SW 1271 (cell line): ENCODE measurements at regions not wholly inside any gene's neighbourhood (a gene's known extent, or its start where the extent isn't known, plus 50 kb on each side); places are given as distances from the start of the nearest gene placed in this dataset.
"Not testable (repeated sequence)": the region's sequence is repeated elsewhere in the genome, so short reads cannot be mapped to it uniquely, and the experiment has no call there.

ENCODE experiments used
- DNase-seq, 2 experiments: peaks; one replicate each; lab custom pipeline; 2025; lab: John Stamatoyannopoulos, UW

DNA sequence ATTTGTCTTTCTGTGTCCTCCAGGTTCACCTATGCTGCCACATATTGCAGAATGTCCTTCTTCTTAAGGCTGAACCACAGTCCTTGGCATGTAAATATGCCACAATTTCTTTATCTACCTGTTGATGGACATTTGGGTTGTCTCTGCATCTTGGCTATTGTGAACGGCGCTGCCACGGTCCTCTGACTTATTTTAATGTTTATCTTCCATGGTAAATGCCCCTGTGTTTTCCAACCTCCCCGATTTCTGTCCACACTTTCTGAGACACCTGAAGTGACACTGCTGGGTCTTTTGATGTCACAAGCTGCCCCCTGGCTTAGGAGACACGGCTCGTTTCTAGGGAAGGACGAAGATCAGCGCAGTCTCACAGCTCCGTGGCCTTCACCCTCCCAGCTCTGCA lies 128.3 kb upstream of the PDE10A start:
- no peak for DNase-seq

DNA sequence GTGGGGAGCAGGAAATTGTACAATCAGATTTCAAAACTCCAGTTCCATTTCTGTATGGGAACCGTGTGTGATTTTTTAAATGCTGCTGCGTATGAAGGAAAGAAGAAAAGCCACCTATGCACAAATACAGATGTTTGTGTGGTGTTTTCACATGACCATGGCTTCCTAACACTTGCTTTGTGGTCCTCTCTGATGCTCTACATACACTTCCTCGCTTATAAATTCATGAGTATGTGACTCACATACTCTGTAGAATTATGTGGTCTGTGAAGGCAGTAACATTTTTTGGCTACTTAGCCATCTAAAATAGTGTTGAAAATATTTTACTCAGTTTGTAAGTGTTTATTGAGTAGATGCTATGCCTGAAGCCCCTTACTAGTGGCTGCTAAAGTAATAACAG lies 119.8 kb upstream of the PDE10A start:
- DNase-seq: no peak

DNA sequence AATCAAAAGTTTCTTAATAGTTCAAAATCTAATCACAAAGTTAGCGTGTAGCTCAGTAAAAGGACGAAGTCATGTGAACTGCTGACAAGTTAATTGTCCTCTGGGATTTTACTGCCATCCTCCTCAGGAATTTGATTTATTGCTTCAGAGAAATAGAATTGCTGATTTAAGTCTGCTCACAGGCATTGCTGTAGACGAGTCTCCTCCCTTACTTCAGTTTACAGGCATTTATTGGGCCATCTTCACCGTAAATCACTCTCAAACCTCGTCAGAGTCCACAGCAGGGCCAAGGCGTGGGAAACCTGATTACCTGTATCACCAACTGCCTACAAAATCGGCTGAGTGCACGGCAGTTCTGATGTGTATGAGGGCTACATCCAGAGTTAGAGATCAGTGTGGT lies 119.1 kb upstream of the PDE10A start:
- DNase-seq: no peak

DNA sequence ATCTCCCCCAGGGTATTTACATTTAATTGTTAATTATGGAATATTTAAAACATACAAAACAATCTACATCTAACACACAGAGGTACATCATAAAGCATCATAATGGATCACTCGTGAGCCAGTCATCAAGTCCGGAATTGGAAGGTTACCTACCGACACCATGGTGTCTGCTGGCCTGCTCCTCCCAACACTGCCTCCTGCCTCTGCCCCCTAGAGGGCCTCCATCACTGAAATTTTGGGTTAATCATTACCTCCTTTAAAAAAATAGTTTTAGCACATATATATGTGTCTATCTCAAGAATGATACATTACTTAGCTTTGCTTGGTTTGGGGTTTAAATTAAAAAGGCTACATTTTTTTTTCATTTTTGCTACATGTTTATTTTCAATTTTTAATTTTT lies 114.6 kb upstream of the PDE10A start:
- DNase-seq: no peak

DNA sequence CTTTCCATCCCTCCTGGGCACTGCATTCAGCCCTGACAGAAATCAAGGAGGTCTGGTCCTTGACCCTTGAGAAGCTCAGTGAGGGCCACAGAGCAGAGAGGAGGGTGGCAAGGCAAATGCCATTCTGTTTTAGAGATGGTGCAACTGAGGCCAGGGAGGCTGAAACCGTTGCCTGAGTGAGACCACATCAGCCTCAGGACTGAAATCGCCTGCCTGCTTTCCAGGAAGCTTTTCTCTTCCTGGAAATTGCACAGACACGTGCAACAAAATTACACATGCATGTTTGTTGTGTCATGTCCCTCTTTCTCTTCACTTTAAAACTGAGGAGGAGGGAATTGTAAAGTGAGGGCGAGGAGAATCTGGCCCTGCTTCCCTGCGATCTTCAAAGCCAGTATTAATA lies 113.7 kb upstream of the PDE10A start:
- DNase-seq: no peak

DNA sequence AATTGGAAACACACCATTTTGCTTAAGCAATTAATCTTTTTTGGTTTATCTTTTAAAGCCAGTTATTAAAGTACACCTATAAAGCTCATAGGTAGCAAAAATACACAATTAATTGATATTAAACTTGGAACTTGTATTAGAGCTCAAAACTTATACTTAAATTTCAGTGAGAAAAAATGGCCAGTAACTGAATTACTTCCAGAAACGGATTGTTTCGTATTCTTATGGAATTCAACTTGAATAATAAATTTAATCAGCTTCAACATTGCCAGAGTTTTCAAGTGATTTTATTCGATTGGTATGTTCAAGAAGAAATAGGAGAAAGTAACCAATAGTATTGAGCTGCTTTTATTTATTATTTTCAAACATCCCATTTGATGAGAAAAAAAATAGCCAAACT lies 112.7 kb upstream of the PDE10A start:
- DNase-seq: no peak

DNA sequence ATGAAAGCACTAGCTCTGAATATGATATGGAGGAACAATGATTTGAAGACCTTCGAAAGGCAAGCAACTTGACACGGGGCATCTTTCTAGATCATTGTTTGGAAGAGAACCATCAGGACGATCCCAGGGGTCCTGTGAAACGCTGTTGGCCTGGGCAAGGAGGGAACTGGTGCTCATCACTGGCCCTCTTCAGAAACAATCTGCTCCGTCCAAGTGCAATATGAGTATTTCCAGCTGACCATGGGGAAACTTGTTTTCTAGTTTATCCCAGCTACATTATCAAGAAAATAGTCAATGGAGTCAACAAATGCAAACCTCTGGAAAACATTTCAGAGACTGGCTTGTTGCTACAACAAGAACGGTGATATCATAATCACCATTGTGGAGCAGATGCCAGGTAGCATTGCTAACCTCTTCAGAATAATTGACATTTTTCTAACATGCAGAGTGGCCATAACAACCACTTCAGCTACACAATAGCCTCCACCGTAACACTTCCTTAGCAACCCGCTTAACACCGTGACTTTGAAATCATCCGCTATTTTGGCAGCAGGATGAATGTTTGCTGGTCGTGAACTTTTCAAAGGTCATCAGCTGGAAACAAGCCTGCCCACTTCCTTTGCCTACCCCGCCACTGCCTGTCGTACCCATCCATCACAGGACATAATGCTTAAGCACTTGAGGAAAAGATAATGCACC lies 112.0 kb upstream of the PDE10A start:
- no peak for DNase-seq

DNA sequence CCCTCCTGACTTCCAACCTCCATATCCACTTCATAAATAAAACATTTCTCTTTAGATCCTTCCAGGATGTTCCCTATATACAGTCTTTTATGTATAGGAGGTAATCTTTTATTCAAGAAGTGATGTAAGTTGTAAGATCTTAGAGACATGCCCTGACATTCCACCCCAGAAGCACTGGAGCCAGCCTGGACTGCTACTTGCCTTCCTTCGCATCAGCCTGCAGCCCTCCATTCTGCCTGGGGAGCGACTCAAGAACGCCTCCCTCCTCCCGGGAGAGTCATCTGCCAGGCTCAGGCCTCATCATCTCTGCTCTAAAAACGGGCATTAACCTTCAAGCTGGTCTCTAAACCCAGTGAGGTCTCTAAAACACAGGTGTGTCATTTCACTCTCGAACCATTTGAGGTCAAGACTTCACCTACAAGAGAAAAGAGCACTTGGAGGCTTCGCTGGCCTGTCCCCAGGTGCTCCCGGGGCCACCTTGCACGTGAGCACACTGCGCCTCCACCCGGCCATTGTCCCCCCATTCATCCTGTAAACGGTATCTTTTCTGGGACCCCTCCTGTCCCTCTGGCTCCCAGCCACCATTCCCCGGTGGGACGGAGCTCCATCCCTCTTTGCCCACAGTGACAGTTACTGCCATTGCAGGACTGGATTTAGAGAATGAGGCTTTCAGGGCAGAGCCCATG lies 107.5 kb upstream of the PDE10A start:
- no peak for DNase-seq

DNA sequence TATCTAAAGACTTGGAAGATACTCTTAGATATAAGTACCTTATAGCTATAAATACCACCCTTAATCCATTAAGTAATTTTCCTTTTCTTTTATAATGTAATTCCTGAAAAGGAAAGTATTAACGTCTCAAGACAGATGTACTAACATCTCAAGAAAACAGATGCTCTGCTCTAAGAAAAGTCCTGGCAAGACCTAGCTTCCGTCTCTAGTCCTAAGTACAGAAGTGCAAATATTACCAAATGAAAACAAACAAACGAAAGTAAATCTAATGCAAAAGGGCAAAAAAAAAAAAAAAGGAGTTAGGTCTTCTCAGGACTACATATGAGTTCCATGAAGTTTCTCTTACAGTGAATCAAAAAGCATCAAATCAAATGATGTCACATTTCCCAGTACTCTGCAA lies 106.8 kb upstream of the PDE10A start:
- no peak for DNase-seq

DNA sequence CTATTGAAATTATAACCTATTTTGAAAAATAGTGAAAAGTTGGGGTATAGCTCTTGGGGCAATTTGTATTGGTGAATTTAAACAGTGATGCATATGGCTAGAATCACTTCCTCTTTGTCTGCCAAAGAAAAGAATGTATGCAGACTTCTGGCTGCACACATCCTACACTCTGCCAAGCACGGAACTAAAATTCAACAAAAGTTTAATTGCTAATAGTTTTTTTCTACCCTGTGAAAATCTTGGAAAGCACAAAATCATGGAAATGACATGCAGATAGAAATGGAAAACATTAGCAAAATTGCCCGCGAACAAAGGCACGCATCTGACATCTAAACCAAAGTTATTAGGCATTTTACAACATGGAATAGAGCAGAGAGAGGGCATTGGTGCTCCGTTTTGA lies 106.4 kb upstream of the PDE10A start:
- no peak for DNase-seq

DNA sequence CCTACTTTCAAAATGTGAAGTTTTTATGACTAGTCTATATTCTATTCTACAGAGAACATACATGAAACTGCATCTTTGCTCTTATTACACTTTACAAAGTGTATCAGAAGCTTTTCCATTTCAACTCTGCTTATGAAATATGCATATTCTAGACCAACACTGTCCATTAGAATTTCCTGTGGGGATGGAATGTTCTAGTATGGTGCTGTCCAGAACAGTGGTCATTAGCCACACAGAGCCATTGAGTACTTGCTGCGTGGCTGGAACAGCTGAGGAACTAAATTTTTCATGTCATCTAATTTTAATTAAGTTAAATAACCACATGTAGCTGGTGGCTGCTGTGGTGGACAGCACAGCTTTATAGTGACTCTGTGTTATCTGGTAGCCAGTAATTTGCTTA lies 105.9 kb upstream of the PDE10A start:
- no peak for DNase-seq

DNA sequence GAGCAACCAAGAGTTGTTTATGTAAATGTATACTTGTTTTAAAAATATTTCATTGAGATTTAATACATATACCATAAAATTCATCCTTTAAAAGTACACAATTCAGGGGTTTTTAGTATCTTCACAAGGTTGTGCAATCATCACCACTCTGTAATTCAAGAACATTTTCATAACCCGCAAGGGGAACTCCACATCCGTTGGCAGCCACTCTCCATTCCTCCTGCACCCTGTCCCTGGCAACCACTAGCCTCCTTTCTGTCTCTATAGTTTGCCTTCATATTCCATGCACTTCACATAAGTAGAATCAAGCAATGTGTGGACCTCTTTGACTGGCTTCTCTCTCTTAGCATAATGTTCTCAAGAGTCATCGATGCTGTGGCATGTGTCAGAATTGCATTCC lies 104.2 kb upstream of the PDE10A start:
- DNase-seq: no peak

DNA sequence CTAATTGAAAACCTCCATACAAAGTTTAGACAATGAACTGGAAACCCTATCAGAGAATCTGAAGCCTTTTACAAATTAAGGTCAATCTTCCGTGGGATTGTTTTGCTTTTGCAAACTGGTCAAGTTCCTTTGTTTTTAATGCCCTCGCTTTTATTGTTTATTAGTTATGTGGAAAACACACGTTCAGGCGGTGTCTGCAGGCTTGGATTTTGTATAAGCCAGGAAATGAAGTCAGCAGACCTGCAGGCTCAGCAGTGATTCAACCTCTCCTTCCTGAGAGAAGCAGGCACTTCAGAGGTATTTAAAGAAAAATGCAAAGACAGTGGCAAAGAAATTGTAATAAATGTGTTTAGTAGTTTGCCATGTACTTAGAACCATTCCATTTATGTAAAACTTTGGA lies 103.4 kb upstream of the PDE10A start:
- no peak for DNase-seq

DNA sequence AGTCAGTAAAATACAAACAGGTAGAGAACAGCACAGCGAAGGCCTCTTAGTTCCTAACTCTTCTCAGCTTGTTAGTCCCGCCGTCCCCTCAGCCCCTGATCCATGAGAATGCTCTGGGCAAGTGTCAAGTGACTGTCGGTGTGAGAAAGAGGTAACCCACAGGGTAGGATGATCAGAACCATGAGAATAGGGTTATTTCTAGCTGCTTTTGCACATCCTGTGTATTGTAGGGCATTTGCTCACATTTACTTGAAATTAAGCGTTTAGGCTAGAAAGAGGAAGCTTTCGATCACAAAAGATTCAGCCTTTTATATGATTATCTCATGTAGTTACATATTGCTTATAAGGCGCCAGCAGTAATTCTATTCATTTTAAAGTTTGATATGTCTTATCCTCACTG lies 103.0 kb upstream of the PDE10A start:
- no peak for DNase-seq

DNA sequence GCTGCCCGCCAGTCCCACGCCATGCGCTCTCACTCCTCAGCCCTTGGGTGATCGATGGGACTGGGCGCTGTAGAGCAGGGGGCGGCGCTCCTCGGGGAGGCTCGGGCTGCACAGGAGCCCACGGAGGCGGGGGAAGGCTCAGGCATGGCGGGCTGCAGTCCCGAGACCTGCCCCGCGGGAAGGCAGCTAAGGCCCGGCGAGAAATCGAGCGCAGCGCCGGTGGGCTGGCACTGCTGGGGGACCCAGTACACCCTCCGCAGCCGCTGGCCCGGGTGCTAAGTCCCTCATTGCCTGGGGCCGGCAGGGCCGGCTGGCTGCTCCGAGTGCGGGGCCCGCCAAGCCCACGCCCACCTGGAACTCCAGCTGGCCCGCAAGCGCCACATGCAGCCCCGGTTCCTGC lies 102.2 kb upstream of the PDE10A start:
- not testable (repeated sequence) for DNase-seq

DNA sequence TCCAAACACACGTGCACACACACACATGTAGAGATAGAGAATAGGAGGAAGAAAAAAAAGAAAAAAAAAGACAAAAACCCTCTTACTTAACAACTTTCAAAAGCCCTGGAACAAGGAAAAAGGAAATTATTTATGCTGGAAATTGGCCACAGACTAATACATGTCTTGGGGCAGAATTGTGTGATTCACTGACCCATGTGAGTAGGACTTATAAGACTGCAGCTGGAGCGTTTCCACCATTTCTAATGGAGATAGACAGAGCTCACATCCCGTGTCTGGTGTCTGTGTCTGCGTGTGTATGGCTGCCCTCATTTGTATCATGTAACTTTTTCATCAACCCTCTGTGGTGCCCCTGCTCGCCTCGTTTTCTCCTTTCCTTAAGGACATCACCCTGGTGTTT lies 99.8 kb upstream of the PDE10A start:
- no peak for DNase-seq

DNA sequence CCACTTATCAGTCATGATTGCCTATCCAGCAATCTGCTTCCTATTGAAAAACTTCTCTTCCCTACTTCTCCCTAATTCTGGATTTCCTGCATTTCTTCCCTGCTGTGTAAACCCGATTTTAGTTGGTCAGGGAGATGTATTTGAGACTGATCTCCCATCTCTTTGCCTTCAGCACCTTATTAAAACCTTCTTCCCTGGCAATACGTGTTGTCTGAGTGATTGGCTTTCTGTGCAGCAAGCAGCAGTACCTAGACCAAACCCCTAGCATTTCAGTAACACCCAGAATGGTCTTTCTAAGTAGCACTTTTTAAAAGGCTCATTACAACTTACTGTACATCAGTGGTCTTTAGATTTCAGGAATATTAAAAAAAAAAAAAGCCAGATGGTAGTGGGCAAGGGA lies 99.1 kb upstream of the PDE10A start:
- no peak for DNase-seq

DNA sequence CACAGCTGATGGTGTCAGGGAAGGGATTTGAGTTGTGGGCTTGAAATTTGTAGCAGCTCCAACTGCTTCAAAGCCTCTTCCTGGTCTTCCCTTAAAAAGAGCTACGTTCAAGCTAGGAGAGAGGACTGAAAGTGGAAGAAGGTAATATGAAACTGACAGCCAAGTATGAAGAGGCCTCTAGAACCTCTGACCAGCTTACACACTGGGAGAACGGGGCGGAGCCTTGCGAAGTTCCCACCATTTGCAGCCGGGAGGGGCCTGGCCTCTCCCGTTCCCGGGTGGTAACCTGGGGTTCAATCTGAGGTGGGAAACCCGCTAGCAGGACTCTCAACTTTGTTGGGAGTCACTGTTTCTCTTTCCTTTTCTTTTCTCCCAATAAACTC lies 97.8 kb upstream of the PDE10A start:
- no peak for DNase-seq

DNA sequence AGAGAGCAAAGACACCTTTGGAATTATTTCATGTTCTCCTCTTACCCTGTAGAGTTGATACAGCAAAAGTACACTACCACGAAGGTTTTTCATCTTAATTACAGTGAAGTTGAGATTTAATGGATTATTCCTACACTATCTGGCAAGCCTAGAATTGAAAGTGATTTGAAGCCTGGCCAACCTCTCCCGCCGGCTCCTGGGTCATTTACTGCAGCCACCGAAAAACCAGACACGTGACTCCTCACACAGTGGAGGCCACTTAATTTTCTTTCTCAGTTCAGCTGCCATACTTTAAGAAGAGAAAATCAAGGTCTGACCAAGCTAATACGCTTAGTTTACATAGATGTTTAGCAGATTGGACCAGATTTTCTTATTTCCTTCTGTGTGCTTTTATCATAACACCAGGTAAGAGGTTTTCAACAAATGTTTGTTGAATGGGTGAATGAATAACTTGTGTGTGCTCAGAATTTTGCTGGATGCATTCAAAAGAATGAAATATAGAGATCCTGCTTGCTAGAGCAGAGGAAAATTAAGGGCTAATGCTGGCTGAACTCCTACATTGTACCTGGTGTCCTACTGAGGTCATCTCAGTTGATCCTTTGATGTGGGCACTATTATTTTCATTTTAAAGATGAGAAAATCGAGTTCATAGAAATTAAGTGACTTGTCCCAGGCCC lies 97.2 kb upstream of the PDE10A start:
- DNase-seq: no peak

DNA sequence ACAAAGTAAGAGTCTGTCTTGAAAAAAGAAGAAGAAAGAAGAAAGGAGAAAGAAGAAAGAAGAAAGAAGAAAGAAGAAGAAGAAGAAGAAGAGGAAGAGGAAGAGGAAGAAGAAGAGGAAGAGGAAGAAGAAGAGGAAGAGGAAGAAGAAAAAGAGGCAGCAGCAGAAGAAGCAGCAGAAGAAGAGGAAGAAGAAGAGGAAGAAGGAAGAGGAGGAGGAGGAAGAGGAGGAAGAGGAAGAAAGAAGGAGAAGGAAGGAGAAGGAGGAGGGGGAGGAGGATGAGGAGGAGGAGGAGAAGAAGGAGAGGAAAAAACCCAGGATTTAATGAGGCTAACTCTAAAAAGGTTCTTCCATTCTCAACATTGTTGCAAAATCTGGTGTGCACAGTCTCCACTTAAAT lies 95.4 kb upstream of the PDE10A start:
- no peak for DNase-seq

DNA sequence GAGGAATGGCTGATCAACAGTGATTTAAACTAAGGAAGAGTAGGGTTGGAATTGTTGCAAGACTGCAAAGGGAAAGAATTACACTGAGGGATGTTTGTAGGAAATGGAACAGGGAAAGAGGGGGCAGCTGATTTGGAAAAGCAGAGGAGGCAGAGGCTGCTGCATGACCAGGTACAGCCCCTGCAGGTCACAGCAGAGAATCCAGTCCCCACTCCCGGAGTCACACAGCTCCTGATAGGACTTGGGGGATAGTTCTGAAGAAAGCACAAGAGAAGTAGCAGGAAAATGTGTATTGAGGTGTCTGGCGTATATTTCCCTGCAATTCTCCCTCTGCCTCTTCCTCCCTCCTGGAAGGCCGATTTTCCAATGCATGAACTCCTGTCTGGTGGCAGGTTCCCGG lies 92.5 kb upstream of the PDE10A start:
- no peak for DNase-seq

DNA sequence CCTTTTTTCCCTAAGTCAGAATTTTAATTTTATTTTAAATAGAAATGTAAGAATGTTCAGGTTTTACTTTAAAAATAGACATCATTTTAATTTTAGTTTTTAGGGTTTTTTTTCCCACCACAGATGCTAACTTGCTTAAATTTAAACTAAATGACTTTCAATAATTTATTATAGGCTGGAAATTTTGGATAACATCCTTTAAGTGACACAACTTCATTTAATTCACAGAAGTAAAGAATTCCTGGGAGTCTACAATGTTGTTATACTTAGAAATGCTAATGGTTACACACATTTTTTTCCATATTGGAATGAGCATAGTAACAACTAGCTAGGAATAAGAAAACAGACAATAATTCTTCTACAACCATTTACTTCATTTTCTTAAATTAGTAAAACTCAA lies 90.5 kb upstream of the PDE10A start:
- DNase-seq: no peak

DNA sequence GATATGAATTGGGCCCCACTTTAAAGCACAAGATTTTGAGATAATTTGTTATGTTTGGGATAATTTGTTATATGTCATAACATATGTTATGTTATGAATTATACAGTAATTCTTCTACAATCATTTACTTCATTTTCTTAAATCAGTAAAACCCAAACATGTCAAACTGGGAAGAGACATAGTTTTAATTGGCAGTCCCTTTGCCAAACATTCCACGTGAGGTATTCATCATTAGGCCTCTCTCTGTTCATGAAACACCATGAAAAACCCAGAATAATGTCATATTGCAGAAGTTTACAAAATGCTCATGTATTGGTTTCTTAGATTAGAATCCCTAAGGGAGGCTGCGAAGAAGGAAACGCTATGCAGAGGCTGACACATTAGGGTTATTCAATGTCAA lies 89.4 kb upstream of the PDE10A start:
- DNase-seq: no peak

DNA sequence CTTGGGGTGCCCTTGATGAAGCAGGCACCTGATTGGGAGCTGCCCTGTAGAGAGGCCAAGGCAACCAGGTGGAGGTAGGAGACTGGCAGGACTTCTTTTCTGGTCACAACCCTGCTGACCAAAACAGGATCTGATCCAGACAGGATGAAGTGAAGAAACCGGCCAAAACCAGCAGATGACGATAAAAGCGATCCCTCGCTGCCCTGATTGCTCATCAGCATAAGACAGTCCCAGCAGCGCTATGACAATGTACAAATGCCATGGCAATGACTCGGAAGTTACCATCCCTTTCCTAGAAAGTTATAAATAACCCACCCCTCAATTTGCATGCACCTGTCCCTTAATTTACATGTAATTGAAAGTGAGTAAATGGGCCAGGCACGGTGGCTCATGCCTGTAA lies 88.4 kb upstream of the PDE10A start:
- DNase-seq: no peak
